ENCODE measurements at regions not wholly inside any gene's neighbourhood (a gene's known extent, or its start where the extent isn't known, plus 50 kb on each side); places are given as distances from the start of the nearest gene placed in this dataset.

DNA sequence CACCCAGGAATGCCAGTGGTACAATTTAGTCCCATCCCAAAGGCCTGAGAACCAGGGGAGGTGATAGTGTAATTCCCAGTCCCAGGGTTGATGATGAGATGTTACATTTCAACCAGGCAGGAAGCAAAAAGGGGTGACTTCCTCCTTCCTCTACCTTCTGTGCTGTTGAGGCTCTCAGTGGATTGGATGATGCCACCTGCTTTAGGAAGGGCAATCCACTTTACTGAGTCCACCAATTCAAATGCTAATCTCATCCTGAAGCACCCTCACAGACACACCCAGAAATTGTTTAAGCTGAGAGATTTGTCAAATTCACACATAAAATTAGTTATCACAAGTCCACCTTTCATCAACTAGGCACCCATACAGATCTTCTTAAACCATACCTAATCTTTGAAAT is 418.5 kb upstream of the GOLIM4 start (continued):
- TF ChIP-seq, protein P1, sequence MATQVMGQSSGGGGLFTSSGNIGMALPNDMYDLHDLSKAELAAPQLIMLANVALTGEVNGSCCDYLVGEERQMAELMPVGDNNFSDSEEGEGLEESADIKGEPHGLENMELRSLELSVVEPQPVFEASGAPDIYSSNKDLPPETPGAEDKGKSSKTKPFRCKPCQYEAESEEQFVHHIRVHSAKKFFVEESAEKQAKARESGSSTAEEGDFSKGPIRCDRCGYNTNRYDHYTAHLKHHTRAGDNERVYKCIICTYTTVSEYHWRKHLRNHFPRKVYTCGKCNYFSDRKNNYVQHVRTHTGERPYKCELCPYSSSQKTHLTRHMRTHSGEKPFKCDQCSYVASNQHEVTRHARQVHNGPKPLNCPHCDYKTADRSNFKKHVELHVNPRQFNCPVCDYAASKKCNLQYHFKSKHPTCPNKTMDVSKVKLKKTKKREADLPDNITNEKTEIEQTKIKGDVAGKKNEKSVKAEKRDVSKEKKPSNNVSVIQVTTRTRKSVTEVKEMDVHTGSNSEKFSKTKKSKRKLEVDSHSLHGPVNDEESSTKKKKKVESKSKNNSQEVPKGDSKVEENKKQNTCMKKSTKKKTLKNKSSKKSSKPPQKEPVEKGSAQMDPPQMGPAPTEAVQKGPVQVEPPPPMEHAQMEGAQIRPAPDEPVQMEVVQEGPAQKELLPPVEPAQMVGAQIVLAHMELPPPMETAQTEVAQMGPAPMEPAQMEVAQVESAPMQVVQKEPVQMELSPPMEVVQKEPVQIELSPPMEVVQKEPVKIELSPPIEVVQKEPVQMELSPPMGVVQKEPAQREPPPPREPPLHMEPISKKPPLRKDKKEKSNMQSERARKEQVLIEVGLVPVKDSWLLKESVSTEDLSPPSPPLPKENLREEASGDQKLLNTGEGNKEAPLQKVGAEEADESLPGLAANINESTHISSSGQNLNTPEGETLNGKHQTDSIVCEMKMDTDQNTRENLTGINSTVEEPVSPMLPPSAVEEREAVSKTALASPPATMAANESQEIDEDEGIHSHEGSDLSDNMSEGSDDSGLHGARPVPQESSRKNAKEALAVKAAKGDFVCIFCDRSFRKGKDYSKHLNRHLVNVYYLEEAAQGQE (IDR thresholded peaks at IDR 0.05; ENCODE audit: unreplicated experiment), result no peak
- TF ChIP-seq, protein P2, sequence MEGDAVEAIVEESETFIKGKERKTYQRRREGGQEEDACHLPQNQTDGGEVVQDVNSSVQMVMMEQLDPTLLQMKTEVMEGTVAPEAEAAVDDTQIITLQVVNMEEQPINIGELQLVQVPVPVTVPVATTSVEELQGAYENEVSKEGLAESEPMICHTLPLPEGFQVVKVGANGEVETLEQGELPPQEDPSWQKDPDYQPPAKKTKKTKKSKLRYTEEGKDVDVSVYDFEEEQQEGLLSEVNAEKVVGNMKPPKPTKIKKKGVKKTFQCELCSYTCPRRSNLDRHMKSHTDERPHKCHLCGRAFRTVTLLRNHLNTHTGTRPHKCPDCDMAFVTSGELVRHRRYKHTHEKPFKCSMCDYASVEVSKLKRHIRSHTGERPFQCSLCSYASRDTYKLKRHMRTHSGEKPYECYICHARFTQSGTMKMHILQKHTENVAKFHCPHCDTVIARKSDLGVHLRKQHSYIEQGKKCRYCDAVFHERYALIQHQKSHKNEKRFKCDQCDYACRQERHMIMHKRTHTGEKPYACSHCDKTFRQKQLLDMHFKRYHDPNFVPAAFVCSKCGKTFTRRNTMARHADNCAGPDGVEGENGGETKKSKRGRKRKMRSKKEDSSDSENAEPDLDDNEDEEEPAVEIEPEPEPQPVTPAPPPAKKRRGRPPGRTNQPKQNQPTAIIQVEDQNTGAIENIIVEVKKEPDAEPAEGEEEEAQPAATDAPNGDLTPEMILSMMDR (conservative IDR thresholded peaks at IDR 0.05; ENCODE audit: low read depth in 2 of 2), result no peak
- TF ChIP-seq STAT1 (IDR thresholded peaks at IDR 0.05; ENCODE audit: unreplicated experiment) (no peak), JUNB (IDR thresholded peaks at IDR 0.05; ENCODE audit: unreplicated experiment) (no peak), CREB1 (CRISPR knock-in tag; IDR thresholded peaks at IDR 0.05; ENCODE audit: low read depth) (no peak), POLR2AphosphoS5 (IDR thresholded peaks at IDR 0.05; ENCODE audit: low read depth) (no peak), ZNF114 (CRISPR knock-in tag; IDR thresholded peaks at IDR 0.05) (no peak), EZH2phosphoT487 (IDR thresholded peaks at IDR 0.05; ENCODE audit: unreplicated experiment) (no peak), EZH2 (IDR thresholded peaks at IDR 0.05; ENCODE audit: low read depth, unreplicated experiment) (no peak)
- TF ChIP-seq, protein P3, sequence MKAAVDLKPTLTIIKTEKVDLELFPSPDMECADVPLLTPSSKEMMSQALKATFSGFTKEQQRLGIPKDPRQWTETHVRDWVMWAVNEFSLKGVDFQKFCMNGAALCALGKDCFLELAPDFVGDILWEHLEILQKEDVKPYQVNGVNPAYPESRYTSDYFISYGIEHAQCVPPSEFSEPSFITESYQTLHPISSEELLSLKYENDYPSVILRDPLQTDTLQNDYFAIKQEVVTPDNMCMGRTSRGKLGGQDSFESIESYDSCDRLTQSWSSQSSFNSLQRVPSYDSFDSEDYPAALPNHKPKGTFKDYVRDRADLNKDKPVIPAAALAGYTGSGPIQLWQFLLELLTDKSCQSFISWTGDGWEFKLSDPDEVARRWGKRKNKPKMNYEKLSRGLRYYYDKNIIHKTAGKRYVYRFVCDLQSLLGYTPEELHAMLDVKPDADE (IDR thresholded peaks at IDR 0.05), result 0 out of 2 replicates have a peak, but pooled peaks have one; percentile 37

DNA sequence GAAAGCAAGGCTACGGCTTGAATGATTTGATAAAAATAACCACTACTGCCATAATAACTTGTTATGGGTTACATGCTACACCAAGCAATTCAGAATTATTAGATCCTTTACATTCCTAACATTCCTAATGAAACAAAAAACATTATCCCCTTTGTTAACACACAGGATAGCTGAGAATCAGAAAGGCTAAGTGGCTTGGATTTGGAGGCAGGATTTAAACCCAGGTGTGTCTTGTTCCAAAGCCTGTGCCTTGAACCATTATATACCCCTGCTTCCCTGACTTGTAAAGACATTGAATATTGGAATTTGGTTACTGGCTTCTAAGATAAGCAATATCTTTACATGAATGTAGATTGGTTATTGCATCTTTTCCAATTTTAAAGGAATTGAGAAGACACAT is 417.1 kb upstream of the GOLIM4 start:
- ATAC-seq, result peak; percentile 70
- Histone ChIP-seq H3K4me3 (no peak overlapping the region), H3F3A (replicated peaks; ENCODE audit: low read depth) (no peaks in the 10 kb centered on the region), H2AFZ (no peak overlapping the region), H3K79me2 (replicated peaks; ENCODE audit: insufficient read depth) (no peaks in the 10 kb centered on the region), H3K4me2 (0 out of 2 replicates have a peak overlapping the region, but pooled peaks have one; percentile 3), H3K27ac (ENCODE audit: low read depth) (peak overlapping the region; percentile 71), H3K9me2 (ENCODE audit: insufficient read depth) (no peaks in the 10 kb centered on the region), H3K4me1 (ENCODE audit: insufficient read depth) (peaks cover 27% of the 10 kb centered on the region), H4K20me1 (replicated peaks; ENCODE audit: insufficient read depth) (no peaks in the 10 kb centered on the region), H3K27me3 (ENCODE audit: insufficient read depth) (no peaks in the 10 kb centered on the region), H3K36me3 (ENCODE audit: insufficient read depth) (no peaks in the 10 kb centered on the region)
- peaks cover 38% of the 10 kb centered on the region for H3K4me1 Mint-ChIP-seq
- peak; percentile 72 for DNase-seq (ENCODE audit: low spot score)
- TF ChIP-seq NANOG (IDR thresholded peaks at IDR 0.05; ENCODE audit: borderline replicate concordance) (peak; percentile 40; the same call in 1 of the 2 replicates), STAT1 (IDR thresholded peaks at IDR 0.05; ENCODE audit: unreplicated experiment) (no peak)
- no peaks in the 10 kb centered on the region for H3K27me3 Mint-ChIP-seq (ENCODE audit: insufficient read depth, low read depth, poor library complexity)
- H3K9me3 Mint-ChIP-seq, result no peaks in the 10 kb centered on the region
- H3K27ac Mint-ChIP-seq, result peak overlapping the region; percentile 83
- peaks cover under 1% of the 10 kb centered on the region; the same call in 1 of the 3 replicates for H3K36me3 Mint-ChIP-seq (ENCODE audit: low read depth)
- H3K4me3 Mint-ChIP-seq, result no peak overlapping the region

Data from GM23338 (cell line).